ENCODE measurements at regions not wholly inside any gene's neighbourhood (a gene's known extent, or its start where the extent isn't known, plus 50 kb on each side); places are given as distances from the start of the nearest gene placed in this dataset.

GRCh38 chr5:84688566-84688965 lies 303.9 kb upstream of the EDIL3 start:
- Histone ChIP-seq H3K36me3 (ENCODE audit: low read depth) (no peaks in the 10 kb centered on the region; the same call in 1 of the 2 replicates), H3K4me1 (ENCODE audit: insufficient read depth, poor library complexity, severe bottlenecking) (peaks cover 12% of the 10 kb centered on the region), H3K27me3 (ENCODE audit: insufficient read depth, poor library complexity, severe bottlenecking) (no peaks in the 10 kb centered on the region), H3K4me3 (ENCODE audit: severe bottlenecking) (no peak overlapping the region), H3K27ac (ENCODE audit: poor library complexity, severe bottlenecking) (peak overlapping the region; percentile 65), H3K9me3 (ENCODE audit: severe bottlenecking) (no peaks in the 10 kb centered on the region)
- no peak for DNase-seq (ENCODE audit: low spot score)
- peak; percentile 97 for ATAC-seq (ENCODE audit: low read depth)
- no peak for TF ChIP-seq CTCF (IDR thresholded peaks at IDR 0.05; ENCODE audit: poor library complexity, severe bottlenecking)

- Histone ChIP-seq H3K27ac (ENCODE audit: poor library complexity, severe bottlenecking) (no peak overlapping the region), H3K27me3 (ENCODE audit: insufficient read depth, poor library complexity, severe bottlenecking) (no peaks in the 10 kb centered on the region), H3K36me3 (ENCODE audit: low read depth) (no peaks in the 10 kb centered on the region), H3K4me1 (ENCODE audit: insufficient read depth, poor library complexity, severe bottlenecking) (peaks cover 12% of the 10 kb centered on the region), H3K4me3 (ENCODE audit: severe bottlenecking) (no peak overlapping the region), H3K9me3 (ENCODE audit: severe bottlenecking) (no peaks in the 10 kb centered on the region)
- TF ChIP-seq CTCF (IDR thresholded peaks at IDR 0.05; ENCODE audit: poor library complexity, severe bottlenecking), result no peak
- ATAC-seq (ENCODE audit: low read depth), result no peak
- DNase-seq (ENCODE audit: low spot score), result no peak
Measured at GRCh38 chr5:84685121-84685894, 300.6 kb upstream of the EDIL3 start.

DNA sequence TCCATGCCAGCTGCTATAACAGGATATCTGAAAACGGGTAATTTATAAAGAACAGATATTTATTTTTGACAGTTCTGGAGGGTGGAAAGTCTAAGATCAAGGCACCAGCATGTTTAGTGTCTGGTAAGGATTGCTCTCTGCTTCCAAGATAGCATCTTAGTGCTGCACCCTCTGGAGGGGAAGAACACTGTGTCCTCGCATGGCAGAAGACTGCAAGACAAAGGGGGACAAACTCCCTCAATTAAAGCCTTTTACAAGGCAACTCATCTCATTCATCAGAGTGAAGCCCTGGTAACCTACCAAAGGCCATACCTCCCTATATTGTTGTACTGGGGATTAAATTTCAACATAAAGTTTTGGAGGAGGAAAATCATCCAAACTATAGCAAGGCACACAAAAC lies 298.9 kb upstream of the EDIL3 start:
- no peaks in the 10 kb centered on the region for H3K27me3 ChIP-seq (ENCODE audit: insufficient read depth, poor library complexity, severe bottlenecking)
- DNase-seq (ENCODE audit: low spot score) (no peak), ATAC-seq (ENCODE audit: low read depth) (no peak)

DNA sequence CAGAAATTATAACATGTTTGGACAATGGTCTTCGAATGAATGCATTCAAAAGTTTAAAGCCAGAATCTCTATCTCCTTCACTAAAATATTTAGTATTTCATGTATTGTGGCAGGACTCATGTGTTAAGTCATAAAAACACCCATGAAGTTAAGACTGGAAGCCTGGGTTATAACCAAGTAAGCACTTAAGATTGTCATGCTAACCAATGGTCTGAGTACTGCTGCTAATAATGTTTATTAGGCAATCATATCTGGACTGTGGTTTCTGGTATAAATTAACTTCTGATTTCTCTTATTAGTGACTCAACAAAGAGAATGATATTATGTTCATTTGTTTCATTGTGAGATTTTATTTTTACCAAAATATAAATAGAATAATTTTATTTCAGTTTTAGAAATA lies 297.9 kb upstream of the EDIL3 start:
- TF ChIP-seq CTCF (IDR thresholded peaks at IDR 0.05; ENCODE audit: poor library complexity, severe bottlenecking), result no peak
- DNase-seq (ENCODE audit: low spot score), result no peak

More for the DNA sequence above, 298.9 kb upstream of the EDIL3 start:
- no peaks in the 10 kb centered on the region for H3K36me3 ChIP-seq (ENCODE audit: low read depth)
- peaks cover 8% of the 10 kb centered on the region for H3K4me1 ChIP-seq (ENCODE audit: insufficient read depth, poor library complexity, severe bottlenecking)
- no peaks in the 10 kb centered on the region for H3K9me3 ChIP-seq (ENCODE audit: severe bottlenecking)
- TF ChIP-seq CTCF (IDR thresholded peaks at IDR 0.05; ENCODE audit: poor library complexity, severe bottlenecking), result no peak
- no peak overlapping the region for H3K27ac ChIP-seq (ENCODE audit: poor library complexity, severe bottlenecking)
- H3K4me3 ChIP-seq (ENCODE audit: severe bottlenecking), result no peak overlapping the region

GRCh38 chr5:84680908-84681307 lies 296.2 kb upstream of the EDIL3 start:
- Histone ChIP-seq H3K4me3 (ENCODE audit: severe bottlenecking) (no peak overlapping the region), H3K36me3 (ENCODE audit: low read depth) (no peaks in the 10 kb centered on the region), H3K9me3 (ENCODE audit: severe bottlenecking) (peaks cover 3% of the 10 kb centered on the region), H3K27ac (ENCODE audit: poor library complexity, severe bottlenecking) (no peak overlapping the region), H3K4me1 (ENCODE audit: insufficient read depth, poor library complexity, severe bottlenecking) (no peaks in the 10 kb centered on the region), H3K27me3 (ENCODE audit: insufficient read depth, poor library complexity, severe bottlenecking) (no peaks in the 10 kb centered on the region)
- DNase-seq (ENCODE audit: low spot score), result no peak
- no peak for TF ChIP-seq CTCF (IDR thresholded peaks at IDR 0.05; ENCODE audit: poor library complexity, severe bottlenecking)
- no peak for ATAC-seq (ENCODE audit: low read depth)

More for the DNA sequence above, 297.9 kb upstream of the EDIL3 start:
- Histone ChIP-seq H3K27ac (ENCODE audit: poor library complexity, severe bottlenecking) (no peak overlapping the region), H3K4me3 (ENCODE audit: severe bottlenecking) (no peak overlapping the region), H3K9me3 (ENCODE audit: severe bottlenecking) (no peaks in the 10 kb centered on the region), H3K4me1 (ENCODE audit: insufficient read depth, poor library complexity, severe bottlenecking) (no peaks in the 10 kb centered on the region), H3K27me3 (ENCODE audit: insufficient read depth, poor library complexity, severe bottlenecking) (no peaks in the 10 kb centered on the region), H3K36me3 (ENCODE audit: low read depth) (no peaks in the 10 kb centered on the region)
- no peak for ATAC-seq (ENCODE audit: low read depth)
